B cell (primary cell): ENCODE measurements at regions not wholly inside any gene's neighbourhood (a gene's known extent, or its start where the extent isn't known, plus 50 kb on each side); places are given as distances from the start of the nearest gene placed in this dataset.

Experiments used
- EZH2 ChIP-seq: IDR thresholded peaks from 2 replicates; pipeline ENCODE4 v1.6.1; 2012; ENCODE audit warnings: borderline replicate concordance, low read depth, mild to moderate bottlenecking, moderate library complexity, low read length; ENCODE audit not compliant: insufficient read depth, poor library complexity, severe bottlenecking
- TF ChIP-seq, protein P1 (sequence below): fragments of 200-600 bp; IDR thresholded peaks from one replicate; pipeline ENCODE4 v1.8.0; 2022; ENCODE audit warnings: antibody characterized with exemption, mild to moderate bottlenecking

DNA sequence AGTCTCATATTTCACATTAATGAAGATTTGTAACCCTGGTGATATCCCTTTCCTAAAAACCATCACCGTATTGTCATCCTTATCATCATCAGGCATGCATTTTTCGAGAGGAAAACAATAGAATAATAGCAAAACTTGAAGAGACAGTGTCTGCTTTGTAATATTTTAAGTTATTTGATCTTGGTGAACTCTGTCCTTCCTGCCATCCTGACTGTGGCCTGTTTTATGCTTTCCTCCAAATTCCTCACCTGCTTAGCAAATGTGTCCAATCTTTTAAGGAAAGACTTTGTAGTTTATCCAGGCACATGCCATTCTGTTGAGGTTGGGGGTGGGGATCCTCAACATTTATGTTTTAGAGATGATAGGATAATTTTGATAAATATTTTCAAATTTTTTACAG lies 306.1 kb upstream of the COL8A1 start:
- TF ChIP-seq, protein P1, sequence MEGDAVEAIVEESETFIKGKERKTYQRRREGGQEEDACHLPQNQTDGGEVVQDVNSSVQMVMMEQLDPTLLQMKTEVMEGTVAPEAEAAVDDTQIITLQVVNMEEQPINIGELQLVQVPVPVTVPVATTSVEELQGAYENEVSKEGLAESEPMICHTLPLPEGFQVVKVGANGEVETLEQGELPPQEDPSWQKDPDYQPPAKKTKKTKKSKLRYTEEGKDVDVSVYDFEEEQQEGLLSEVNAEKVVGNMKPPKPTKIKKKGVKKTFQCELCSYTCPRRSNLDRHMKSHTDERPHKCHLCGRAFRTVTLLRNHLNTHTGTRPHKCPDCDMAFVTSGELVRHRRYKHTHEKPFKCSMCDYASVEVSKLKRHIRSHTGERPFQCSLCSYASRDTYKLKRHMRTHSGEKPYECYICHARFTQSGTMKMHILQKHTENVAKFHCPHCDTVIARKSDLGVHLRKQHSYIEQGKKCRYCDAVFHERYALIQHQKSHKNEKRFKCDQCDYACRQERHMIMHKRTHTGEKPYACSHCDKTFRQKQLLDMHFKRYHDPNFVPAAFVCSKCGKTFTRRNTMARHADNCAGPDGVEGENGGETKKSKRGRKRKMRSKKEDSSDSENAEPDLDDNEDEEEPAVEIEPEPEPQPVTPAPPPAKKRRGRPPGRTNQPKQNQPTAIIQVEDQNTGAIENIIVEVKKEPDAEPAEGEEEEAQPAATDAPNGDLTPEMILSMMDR = no peak
- no peak for TF ChIP-seq EZH2
